RPMI7951 (cell line): ENCODE measurements at regions not wholly inside any gene's neighbourhood (a gene's known extent, or its start where the extent isn't known, plus 50 kb on each side); places are given as distances from the start of the nearest gene placed in this dataset.
"Not testable (repeated sequence)": the region's sequence is repeated elsewhere in the genome, so short reads cannot be mapped to it uniquely, and the experiment has no call there.

ENCODE experiments used
- DNase-seq: peaks from one replicate; pipeline ENCODE4 v3.0.0-alpha.2; 2012; ENCODE audit warnings: low read depth

DNA sequence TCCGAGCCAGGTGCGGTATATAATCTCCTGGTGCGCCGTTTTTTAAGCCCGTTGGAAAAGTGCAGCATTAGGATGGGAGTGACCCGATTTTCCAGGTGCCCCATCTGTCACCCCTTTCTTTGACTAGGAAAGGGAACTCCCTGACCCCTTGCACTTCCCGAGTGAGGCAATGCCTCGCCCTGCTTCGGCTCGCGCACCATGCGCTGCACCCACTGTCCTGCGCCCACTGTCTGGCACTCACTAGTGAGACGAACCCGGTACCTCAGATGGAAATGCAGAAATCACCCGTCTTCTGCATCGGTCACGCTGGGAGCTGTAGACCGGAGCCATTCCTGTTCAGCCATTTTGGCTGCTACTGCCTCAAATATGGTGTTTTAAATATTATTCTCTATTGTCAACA, 198.0 kb downstream of the MEIS1 start:
- not testable (repeated sequence) for DNase-seq

DNA sequence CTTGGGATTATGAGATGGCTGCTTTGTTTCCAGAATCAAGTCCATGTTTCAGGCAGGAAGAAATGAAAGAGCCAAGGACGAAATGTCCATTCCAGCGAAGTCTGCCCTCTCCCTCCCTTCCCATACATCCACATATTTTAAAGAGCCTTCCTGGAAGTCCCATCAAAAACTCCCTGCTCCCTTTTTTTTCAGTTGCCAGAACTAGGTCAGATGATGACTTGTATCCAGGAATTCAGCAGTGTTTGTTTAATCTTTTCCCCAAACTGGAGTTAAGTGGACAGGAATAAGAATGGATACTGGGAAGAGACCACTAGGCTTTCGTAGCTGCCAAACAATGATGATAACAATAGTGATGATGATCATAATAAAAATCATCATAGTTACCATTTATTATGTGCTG, 198.7 kb downstream of the MEIS1 start:
- no peak for DNase-seq

DNA sequence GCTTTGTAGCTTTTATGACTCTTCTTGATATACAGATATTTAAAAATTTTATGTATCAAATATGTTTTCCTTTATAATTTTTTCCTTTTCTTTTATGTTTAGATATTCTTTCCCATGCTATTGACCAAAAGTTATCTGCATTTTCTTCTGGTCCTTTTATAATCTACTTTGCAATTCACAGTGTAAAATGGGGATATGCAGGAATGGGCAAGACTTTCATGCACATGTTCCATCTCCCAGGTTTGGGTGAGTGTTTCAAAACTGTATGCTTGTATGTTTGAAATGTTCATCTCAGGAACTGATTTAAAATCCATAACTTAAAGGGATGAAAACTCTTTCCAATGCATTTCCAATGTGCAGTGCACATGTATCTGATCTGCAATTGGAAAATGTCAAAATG, 199.9 kb downstream of the MEIS1 start:
- DNase-seq, result no peak

DNA sequence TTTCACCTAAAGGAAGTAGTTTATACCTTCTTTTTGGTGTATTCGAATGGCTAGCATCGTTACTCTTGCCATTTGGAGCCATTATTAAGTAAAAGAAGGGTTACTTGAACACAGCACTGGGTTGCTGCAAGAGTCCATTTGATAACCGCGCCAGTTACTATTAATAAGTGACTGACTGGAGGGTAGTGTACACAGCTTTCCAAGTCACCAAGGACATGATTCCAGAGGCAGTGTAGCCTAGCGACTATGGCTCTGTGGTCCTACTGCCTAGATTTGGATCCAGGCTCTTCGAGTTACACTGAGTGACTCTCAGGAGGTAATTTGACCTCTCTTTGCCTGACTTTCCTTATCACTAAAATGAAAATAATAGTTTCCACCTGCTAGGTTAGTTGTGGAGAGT, 206.8 kb downstream of the MEIS1 start:
- no peak for DNase-seq

DNA sequence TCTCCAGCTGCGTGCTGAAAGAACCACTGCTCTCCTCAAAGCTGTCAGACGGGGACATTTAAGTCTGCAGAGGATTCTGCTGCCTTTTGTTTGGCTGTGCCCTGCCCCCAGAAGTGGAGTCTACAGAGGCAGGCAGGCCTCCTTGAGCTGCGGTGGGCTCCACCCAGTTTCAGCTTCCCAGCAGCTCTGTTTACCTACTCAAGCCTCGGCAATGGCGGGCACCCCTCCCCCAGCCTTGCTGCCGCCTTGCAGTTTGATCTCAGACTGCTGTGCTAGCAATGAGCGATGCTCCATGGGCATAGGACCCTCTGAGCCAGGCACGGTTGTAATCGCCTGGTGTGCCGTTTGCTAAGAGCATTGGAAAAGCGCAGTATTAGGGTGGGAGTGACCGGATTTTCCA, 213.2 kb downstream of the MEIS1 start:
- DNase-seq, result not testable (repeated sequence)

DNA sequence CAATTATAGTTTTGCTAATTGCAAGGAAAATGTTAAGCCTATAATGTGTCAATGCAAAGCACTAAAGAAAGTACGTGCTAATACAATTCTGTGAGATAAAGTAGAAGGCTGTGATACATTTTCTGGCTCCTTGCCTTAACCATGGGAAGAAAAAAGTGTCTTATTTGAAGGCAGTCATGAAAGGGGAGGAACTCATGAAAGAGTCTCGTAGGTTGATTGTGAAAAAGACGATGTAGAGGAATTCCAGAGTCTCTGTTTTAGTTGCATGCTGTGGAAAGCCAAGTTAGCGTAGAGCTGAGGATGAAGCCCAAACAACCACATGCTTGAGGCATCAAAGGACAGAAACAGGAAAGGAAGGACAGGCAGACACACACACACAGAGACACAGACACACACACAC, 214.1 kb downstream of the MEIS1 start:
- no peak for DNase-seq

DNA sequence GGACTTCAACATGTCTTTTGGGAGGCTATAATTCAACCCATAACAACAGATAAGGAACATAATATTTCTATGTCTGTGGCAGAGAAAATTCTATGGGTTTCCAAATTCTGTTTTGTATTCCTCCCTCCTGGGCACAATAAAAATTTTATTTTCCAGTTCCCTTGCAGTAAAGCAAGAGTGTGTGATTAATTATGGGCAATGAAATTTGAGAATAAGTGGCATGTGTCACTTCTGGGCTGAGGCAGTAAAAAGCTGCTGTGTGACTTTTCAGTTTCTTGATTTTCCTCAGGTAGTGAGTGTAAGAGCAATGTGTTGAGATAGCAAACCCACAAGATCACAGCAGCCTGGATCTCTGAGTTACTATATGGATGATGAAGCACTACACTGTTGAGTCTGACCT, 216.4 kb downstream of the MEIS1 start:
- DNase-seq, result no peak

DNA sequence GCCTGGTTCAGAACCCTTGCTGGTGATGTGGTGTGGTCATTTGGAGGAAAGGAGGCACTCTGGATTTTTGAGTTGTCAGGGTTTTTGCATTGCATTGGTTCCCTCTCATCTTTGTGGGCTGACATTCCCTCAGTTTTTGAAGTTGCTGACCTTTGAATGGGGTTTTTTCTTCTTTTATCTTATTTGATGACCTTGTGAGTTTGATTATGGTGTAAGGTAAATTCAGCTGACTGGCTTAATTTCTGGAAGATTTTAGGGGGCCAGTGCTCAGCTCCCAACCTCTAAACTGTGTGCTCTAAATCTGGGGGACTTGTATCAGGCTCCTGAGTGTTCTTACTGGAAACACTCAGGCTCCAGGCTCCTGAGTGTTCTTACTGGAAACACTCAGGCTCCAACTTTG, 225.9 kb downstream of the MEIS1 start:
- DNase-seq, result no peak

DNA sequence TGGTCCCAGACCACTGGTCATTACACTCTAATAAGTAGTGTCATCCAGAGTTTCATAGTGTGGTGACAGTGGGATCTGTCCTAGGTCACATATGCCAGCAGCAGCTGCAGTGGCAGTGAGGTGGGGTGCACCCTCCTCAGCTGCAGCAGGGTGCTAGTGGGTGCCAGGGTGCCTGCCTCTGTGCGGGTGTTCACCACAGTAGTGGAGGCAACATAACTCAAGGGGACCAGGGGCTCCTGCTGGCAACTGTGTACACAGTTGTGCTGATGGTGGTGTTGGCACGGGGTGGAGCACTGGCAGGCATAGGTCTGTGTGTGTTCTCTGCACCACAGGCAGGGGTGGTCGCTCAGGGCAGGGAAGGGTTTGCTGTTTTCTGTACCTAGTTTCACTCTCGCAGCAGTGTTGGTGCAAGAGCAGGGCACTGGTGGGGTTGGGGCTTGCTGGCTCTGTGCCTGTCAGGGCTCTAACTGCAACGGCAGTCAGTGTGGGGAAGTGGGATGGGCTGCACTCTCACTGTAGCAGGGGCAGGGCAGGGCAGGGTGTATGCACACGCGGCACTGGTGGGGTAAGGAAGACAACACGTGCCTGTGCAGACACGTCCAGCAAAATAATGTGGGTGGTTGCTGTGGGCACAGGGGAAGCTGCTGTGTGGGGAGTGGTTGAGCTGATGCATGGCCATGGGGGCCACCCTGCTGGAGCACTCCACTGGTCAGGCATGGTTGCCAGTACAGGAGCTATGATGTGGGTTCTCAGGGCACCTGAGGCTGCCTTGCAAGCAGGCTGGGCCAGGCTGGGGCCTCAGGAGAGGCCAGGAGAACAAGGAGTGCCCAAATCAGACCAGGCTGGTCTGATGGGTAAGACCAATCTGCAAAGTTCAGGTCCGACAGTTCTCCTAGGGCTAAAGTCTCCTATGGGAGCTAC, 226.6 kb downstream of the MEIS1 start:
- DNase-seq, result no peak

DNA sequence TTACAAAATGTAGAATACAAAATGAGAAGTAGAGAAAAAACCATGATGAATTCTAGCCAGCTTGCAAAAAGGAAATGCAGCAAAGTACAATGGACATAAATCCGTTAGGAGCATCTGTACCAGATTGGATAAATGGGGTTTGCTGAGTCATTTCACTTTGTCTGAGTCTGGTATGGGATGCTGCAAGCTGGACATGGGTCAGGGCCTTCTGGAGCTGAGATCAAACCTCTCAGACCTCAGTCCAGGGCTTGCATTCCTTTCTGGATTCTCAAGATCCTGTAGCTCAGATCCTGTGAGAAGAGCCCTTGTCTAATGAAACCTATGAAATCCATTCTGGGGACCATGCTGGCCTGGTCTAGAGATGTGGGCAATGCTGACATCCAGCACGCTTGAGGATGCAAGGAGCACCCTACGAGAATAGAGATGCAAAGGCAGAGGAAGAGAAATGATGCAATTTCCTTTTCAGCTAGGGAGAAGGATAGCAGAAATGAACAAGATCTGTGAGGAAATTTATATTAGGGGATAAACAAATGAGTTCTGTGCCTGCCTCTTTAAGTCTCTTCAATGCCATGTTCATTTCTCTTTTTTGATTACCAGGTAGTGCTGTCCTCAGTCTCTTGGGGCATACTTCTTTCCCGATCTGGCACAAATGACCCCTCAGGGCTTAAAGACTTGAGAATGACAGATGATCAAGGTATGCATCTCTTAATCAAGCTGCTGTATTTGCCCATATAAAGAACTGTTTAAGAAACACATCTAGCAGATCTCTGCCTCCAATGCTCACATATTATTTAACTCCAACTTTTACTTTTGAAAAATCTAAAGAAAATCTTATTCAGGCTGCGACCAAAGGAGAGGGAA, 230.4 kb downstream of the MEIS1 start:
- DNase-seq, result no peak

DNA sequence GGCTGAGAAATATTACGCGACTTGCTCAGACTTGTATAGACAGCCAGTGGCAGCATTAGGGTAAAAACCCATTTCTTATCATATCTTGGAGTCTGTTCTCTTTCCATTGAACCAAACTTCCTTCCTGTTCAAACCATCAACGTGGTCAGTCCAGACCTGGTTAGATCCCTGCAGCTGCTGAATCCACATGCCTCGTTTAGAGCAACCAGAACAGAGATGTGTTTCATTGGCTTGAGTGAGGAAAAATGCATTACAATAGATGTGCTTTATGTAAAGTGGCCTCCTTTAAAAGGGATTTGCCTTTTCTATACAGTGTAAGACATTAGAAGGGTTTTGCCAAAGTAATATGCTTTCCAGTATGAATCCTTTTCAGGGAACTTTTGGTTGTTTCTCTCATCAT, 232.4 kb downstream of the MEIS1 start:
- DNase-seq, result no peak

DNA sequence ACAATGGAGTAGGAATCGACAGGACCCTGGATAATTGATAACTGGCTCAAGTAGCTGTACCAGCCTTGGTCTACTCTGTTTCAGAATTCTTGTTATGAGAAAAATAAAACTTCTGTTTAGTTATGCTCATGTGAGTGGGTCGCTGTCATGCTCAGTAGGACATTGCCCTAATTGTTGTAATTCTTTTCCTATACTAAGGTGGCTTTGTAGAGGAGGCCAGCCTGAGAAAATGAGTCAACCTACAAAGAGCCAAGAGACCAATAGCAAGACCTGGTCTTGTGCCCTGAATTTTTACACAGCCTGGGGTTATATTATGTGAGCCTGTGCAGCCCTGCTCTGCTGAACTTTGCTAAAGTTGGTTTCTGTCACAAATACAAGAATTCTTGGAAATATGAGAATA, 238.4 kb downstream of the MEIS1 start:
- no peak for DNase-seq

DNA sequence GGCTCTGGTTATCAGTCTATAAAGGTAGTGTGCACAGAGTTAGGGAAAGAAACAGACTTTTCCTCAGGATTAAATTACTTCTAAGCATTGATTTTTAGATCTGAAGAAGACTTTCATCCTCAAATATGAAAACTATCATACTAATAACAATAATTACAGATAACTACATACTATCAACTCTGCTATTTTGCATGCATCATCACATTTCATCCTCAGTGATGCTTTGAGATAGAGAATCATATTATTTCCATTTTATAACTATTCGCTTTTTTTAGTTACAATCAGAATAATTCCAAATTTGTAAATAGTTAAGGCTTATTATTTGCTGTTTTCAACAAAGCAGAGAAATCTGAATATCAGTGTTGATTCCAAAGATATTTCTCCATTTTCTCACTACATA, 239.2 kb downstream of the MEIS1 start:
- DNase-seq, result no peak

DNA sequence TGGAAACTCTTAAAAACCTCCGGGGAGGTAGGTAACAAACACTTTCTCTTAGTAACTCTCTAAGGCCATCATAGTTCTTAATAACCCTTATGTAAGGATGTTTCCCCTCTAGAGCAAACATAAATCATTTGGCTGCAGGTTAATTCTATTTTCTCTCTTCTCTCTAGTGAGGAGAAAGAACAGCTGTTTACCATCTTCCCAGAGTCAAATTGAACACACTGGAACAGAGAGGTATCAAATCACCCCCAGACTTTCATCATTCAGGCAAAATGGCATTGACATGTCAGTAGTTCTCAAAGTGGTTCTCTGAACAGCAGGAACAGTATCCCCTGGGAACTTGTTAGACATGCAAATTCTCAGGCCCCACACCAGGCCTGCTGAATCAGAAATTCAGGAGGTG, 240.7 kb downstream of the MEIS1 start:
- DNase-seq, result no peak

DNA sequence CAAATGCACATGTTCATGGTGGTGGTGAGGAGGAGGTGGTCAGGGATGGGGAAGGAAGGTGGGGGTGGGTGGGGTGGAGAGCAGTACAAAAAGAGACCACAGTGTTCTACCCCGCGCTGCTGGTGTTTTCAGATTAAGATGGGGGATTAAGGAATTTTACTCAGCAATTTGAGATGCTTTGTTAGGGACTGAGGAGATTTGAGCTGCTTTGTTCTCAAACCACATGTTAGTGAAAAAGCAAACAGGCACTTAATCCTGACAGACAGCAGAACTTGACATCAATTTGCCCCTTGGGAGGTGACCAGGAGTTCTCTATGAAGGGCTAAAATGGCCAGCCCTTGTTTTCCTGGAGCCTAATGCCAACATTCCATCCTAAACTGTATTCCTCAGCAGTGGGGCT, 244.5 kb downstream of the MEIS1 start:
- no peak for DNase-seq

DNA sequence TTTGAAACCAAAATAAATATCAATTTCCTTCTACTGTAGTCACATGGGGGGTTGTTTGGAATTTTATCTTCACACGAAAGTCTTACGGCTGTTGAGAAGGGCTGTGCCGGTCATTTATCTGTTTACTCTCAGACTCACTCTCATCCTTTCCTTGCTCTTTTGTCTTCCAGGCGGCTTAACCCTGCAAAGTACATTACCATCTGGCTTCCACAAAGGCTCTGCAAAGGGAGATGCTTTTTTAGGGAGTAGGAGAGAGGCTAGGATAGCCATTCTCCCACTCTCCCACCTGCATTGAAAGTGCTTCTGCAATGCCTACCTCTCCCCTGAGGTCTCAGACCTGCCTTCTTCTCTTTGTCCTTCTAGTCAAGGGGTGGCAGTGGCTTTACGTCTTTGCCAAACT, 247.6 kb downstream of the MEIS1 start:
- DNase-seq, result no peak

DNA sequence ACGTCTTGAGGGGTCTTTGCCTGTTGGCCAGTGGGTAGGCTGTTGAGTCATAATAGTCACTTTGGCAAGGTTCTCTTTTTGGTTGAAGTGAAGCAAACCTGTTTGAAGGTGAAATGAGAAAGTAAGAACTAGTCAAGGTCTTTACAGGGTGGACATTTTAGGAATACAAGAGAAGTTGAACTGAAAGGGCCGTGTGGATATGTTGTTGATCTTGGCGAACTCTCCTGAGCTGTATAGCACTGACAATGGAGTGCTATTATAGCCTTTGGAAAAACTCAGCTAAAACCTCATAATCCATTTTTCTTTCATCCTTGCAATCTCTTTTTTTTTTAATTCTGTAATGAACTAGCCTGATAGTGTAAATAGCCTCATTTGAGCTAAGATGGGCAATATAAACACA, 248.1 kb downstream of the MEIS1 start:
- DNase-seq, result no peak

DNA sequence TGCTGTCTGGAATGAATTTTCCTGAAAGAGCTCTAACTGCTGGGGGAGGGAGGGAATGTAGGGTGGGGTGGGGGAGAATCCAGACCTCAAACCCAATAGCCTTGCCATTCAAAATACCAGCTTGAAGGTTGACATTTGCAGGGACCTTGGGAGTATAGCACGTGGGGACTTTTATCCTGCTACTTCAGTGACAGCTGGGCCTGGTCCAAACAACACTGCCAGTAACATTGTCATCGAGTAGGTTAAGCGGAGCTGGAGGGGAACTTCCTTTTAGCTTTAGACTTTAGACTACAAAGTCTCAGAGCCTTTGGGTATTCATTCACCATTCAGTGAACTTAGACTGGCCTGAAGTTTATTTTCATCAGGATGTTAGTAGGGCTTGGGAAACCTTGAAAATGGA, 248.7 kb downstream of the MEIS1 start:
- DNase-seq, result no peak

DNA sequence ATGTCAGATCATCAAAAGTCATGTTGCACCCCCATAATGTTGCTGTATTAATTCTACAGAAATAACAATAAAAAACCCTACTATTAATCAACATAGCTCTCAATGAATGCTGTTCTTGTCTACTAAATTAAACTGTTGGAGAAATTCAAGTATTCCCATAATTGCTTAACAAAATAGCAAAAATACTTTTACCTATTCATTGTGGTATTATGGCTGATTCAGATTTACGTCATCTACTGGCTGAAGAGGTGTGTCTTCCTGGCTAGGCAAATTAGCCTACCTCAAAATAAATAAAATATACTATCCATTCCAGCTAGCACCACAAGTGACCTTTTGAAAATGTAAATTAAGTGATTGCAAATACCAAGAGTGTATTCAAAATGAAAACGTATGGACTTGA, 249.4 kb downstream of the MEIS1 start:
- DNase-seq, result no peak

DNA sequence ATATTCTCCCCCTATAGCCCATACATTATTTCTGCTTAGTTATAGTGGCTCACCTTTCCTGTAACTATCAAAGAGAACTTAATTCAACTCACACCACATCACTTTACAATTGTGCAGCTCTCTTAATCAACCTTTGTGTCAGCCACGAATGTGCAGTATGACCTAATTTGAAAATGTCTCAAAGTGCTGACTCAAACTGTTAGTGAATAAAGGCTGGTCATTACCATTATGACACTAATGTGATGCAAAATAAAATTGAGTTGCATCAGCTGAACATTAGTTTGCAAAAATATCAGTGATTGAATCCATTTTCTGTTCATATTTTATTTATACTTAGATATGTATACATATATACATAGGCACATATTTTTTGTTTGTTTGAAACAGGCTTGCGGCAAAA, 251.8 kb downstream of the MEIS1 start:
- DNase-seq, result no peak

DNA sequence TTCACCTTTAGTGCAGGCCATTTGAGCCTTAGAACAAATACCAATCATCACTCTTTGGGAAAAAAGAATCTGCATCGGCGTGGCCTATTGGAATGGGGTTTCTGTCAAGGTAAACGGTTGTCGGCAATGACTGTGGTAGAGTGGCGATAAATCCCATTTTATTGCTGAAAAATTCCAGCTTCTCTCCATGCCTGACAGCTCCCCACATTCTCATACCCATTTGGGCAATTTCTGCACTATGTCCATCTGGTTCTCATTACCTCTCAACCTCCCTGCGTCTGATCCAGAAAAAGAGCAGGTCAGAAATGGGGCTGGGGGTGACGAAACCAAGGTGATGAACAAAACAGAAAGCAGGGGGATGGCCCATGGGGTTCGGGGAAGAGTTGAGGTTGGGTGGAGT, 254.0 kb downstream of the MEIS1 start:
- no peak for DNase-seq

DNA sequence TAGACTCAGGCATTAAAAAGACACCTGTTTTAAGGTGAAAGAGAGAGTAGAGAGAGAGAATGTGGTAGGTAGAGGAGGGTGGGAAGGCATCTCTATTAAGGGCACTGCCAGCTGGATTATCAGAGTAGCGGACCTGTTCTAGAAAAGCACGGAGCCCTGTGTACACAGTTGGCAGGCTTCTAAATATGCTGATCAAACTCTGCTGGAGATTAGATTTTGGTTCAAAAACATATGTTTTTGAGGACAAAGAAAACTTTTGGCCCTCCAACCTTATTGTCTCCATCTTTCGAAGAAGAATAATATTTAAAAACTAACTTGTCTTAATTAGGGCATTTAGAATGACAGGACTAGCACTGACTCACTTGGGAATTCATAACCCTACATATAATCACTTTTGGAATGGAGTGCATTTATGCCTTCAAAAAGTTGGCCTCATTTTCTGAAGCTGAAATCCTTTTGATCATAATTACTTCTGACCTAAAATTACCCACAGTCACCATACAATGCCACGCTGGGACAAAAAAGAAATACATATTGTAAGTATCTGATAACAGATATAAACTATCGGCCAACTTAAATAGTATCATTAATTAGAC, 254.6 kb downstream of the MEIS1 start:
- DNase-seq, result no peak
